Liver (tissue), 8 donors: ENCODE measurements at regions not wholly inside any gene's neighbourhood (a gene's known extent, or its start where the extent isn't known, plus 50 kb on each side); places are given as distances from the start of the nearest gene placed in this dataset.

Experiments used
- DNase-seq: peaks from one replicate; pipeline ENCODE4 v3.0.0-alpha.2; 2017; ENCODE audit warnings: low spot score
- H3K27ac ChIP-seq, 2 donors: one replicate each; pipeline ENCODE4 v1.7.0; 2013; ENCODE audit warnings: inconsistent platforms in 2 of 2, low read length in 2 of 2, control low read depth in 1 of 2, low read depth in 1 of 2, mild to moderate bottlenecking in 1 of 2
- H3K27me3 ChIP-seq, 4 donors: one replicate each; pipeline versions ENCODE4 v1.6.1 to v1.7.0; 2013; ENCODE audit warnings: low read length in 3 of 4, inconsistent platforms in 1 of 4, mild to moderate bottlenecking in 1 of 4, moderate library complexity in 1 of 4; ENCODE audit not compliant: control insufficient read depth in 4 of 4, insufficient read depth in 4 of 4
- H3K36me3 ChIP-seq, 4 donors: one replicate each; pipeline versions ENCODE4 v1.6.1 to v1.7.0; 2013; ENCODE audit warnings: low read length in 3 of 4, mild to moderate bottlenecking in 3 of 4, low read depth in 1 of 4, moderate library complexity in 1 of 4; ENCODE audit not compliant: control insufficient read depth in 4 of 4, insufficient read depth in 3 of 4
- H3K4me1 ChIP-seq, 4 donors: one replicate each; pipeline versions ENCODE4 v1.6.1 to v1.7.0; 2013; ENCODE audit warnings: low read length in 3 of 4, mild to moderate bottlenecking in 3 of 4, moderate library complexity in 1 of 4; ENCODE audit not compliant: control insufficient read depth in 4 of 4, insufficient read depth in 4 of 4
- H3K4me3 ChIP-seq, 3 donors: one replicate each; pipeline versions ENCODE4 v1.6.1 to v1.7.0; 2013; ENCODE audit warnings: low read length in 3 of 3, control low read depth in 1 of 3, low read depth in 1 of 3, mild to moderate bottlenecking in 1 of 3
- H3K9ac ChIP-seq, 2 donors: one replicate each; pipeline ENCODE4 v1.7.0; 2013; ENCODE audit warnings: low read length in 2 of 2, mild to moderate bottlenecking in 2 of 2, moderate library complexity in 2 of 2, control low read depth in 1 of 2, low read depth in 1 of 2
- H3K9me3 ChIP-seq, 4 donors: one replicate each; pipeline versions ENCODE4 v1.6.1 to v1.7.0; 2013; ENCODE audit warnings: low read length in 3 of 4; ENCODE audit not compliant: control insufficient read depth in 4 of 4
- EGR1 ChIP-seq, 2 donors: IDR thresholded peaks; 2 replicates each; pipeline ENCODE4 v1.6.1; 2016 to 2018; ENCODE audit warnings: antibody characterized with exemption in 2 of 2, low read depth in 2 of 2
- FOXA1 ChIP-seq: IDR thresholded peaks from 2 replicates; pipeline ENCODE4 v1.6.1; 2016; ENCODE audit warnings: antibody characterized with exemption
- FOXA2 ChIP-seq: IDR thresholded peaks from 2 replicates; pipeline ENCODE4 v1.6.1; 2016; ENCODE audit warnings: antibody characterized with exemption
- GABPA ChIP-seq, 2 donors: IDR thresholded peaks in 1 of 2; conservative IDR thresholded peaks in 1 of 2; 2 replicates each; pipeline ENCODE4 v1.6.1; 2016; ENCODE audit warnings: antibody characterized with exemption in 2 of 2, mild to moderate bottlenecking in 1 of 2, moderate library complexity in 1 of 2
- HNF4A ChIP-seq, 2 donors: conservative IDR thresholded peaks; 2 replicates each; pipeline ENCODE4 v1.6.1; 2016; ENCODE audit warnings: antibody characterized with exemption in 2 of 2, mild to moderate bottlenecking in 2 of 2
- HNF4G ChIP-seq: IDR thresholded peaks from 2 replicates; pipeline ENCODE4 v1.6.1; 2016; ENCODE audit warnings: antibody characterized with exemption
- JUND ChIP-seq, 2 donors: IDR thresholded peaks; 2 replicates each; pipeline ENCODE4 v1.6.1; 2016; ENCODE audit warnings: antibody characterized with exemption in 2 of 2
- MAX ChIP-seq: IDR thresholded peaks from 2 replicates; pipeline ENCODE4 v1.6.1; 2016; ENCODE audit warnings: antibody characterized with exemption
- NR2F2 ChIP-seq: IDR thresholded peaks from 2 replicates; pipeline ENCODE4 v1.6.1; 2016; ENCODE audit warnings: antibody characterized with exemption
- RAD21 ChIP-seq, 2 donors: IDR thresholded peaks; 2 replicates each; pipeline ENCODE4 v1.6.1; 2016; ENCODE audit warnings: antibody characterized with exemption in 2 of 2, mild to moderate bottlenecking in 2 of 2
- REST ChIP-seq: IDR thresholded peaks from 2 replicates; pipeline ENCODE4 v1.6.1; 2016; ENCODE audit warnings: antibody characterized with exemption, mild to moderate bottlenecking
- RXRA ChIP-seq, 2 donors: IDR thresholded peaks; 2 replicates each; pipeline ENCODE4 v1.6.1; 2017 to 2018; ENCODE audit warnings: antibody characterized with exemption in 2 of 2, mild to moderate bottlenecking in 1 of 2
- SP1 ChIP-seq: IDR thresholded peaks from 2 replicates; pipeline ENCODE4 v1.6.1; 2018; ENCODE audit warnings: antibody characterized with exemption, mild to moderate bottlenecking
- TAF1 ChIP-seq: conservative IDR thresholded peaks from 2 replicates; pipeline ENCODE4 v1.6.1; 2016; ENCODE audit warnings: antibody characterized with exemption, mild to moderate bottlenecking
- ZBTB33 ChIP-seq: IDR thresholded peaks from 2 replicates; pipeline ENCODE4 v1.6.1; 2016; ENCODE audit warnings: antibody characterized with exemption
- WGBS: extraction: QIAGEN DNeasy Blood & Tissue Kit; methylation state at CpG from one replicate; pipeline ENCODE4 v1.1.7; 2013; 5-methylcytosine and 5-hydroxymethylcytosine counted together
- TF ChIP-seq, protein P1 (sequence below): IDR thresholded peaks from 2 replicates; pipeline ENCODE4 v1.6.1; 2016; ENCODE audit warnings: antibody characterized with exemption
- TF ChIP-seq, protein P2 (sequence below): fragments of 150-350 bp; IDR thresholded peaks from 2 replicates; pipeline ENCODE4 v1.5.1; 2017; ENCODE audit warnings: improper control_type of control experiment, low read depth, low read length; ENCODE audit not compliant: missing input control
- donor health status: healthy.
- donor health status: healthy.
- donor health status: healthy.
- donor health status: healthy.
- donor health status: healthy.

GRCh38 chr7:91634485-91635177, 245.9 kb downstream of the MTERF1 start:
- no peak overlapping the region for H3K9ac ChIP-seq
- H3K27me3 ChIP-seq = no peaks in the 10 kb centered on the region
- no peak overlapping the region for H3K4me3 ChIP-seq
- no peaks in the 10 kb centered on the region for H3K4me1 ChIP-seq
- H3K36me3 ChIP-seq = no peaks in the 10 kb centered on the region
- no peak for DNase-seq
- no peaks in the 10 kb centered on the region for H3K9me3 ChIP-seq
- 70% methylated on average over 3 of the region's 3 CpGs for WGBS
- no peak overlapping the region for H3K27ac ChIP-seq
- TF ChIP-seq MAX (no peak), GABPA (IDR thresholded peaks at IDR 0.05 in 1 of 2, conservative IDR thresholded peaks at IDR 0.05 in 1 of 2) (no peak), HNF4A (conservative IDR thresholded peaks at IDR 0.05) (no peak), SP1 (no peak), REST (no peak), FOXA1 (no peak), JUND (IDR thresholded peaks at IDR 0.05) (no peak), TAF1 (no peak), ZBTB33 (no peak), EGR1 (IDR thresholded peaks at IDR 0.05; ENCODE audit: low read depth in 2 of 2) (no peak), FOXA2 (no peak), HNF4G (no peak), NR2F2 (no peak), RAD21 (IDR thresholded peaks at IDR 0.05) (no peak), RXRA (IDR thresholded peaks at IDR 0.05) (no peak)
- TF ChIP-seq, protein P1, sequence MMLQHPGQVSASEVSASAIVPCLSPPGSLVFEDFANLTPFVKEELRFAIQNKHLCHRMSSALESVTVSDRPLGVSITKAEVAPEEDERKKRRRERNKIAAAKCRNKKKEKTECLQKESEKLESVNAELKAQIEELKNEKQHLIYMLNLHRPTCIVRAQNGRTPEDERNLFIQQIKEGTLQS = no peak
- TF ChIP-seq, protein P2, sequence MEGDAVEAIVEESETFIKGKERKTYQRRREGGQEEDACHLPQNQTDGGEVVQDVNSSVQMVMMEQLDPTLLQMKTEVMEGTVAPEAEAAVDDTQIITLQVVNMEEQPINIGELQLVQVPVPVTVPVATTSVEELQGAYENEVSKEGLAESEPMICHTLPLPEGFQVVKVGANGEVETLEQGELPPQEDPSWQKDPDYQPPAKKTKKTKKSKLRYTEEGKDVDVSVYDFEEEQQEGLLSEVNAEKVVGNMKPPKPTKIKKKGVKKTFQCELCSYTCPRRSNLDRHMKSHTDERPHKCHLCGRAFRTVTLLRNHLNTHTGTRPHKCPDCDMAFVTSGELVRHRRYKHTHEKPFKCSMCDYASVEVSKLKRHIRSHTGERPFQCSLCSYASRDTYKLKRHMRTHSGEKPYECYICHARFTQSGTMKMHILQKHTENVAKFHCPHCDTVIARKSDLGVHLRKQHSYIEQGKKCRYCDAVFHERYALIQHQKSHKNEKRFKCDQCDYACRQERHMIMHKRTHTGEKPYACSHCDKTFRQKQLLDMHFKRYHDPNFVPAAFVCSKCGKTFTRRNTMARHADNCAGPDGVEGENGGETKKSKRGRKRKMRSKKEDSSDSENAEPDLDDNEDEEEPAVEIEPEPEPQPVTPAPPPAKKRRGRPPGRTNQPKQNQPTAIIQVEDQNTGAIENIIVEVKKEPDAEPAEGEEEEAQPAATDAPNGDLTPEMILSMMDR = no peak
